HepG2 (cell line): ENCODE measurements at regions not wholly inside any gene's neighbourhood (a gene's known extent, or its start where the extent isn't known, plus 50 kb on each side); places are given as distances from the start of the nearest gene placed in this dataset.

Source experiments
- ATAC-seq: fragments of 200-7000 bp; cut with Tn5 transposase; 3 replicates; pipeline ENCODE4 v1.9.1; 2020; ENCODE audit warnings: mild to moderate bottlenecking, moderate library complexity
- BruUV-seq: library from RNA; stranded (reverse); fragments of 400-500 nt; replicated peaks from 2 replicates; lab custom pipeline; 2021; lab: Mats Ljungman, UMichigan
- CTCF ChIA-PET: fragments of 300-600 bp; formaldehyde crosslinking; extraction: SDS; loops from one replicate; lab custom pipeline; 2021; ENCODE audit warnings: low total read pairs, inconsistent platforms, low intra/inter-chr PET ratio; lab: Yijun Ruan, JAX
- POLR2A ChIA-PET: fragments of 350-600 bp; sonication (Branson Sonifier 250); formaldehyde crosslinking; loops from one replicate; lab custom pipeline; 2020; ENCODE audit warnings: antibody characterized with exemption, inconsistent platforms; lab: Yijun Ruan, JAX
- DNase-seq: peaks from one replicate; pipeline ENCODE4 v3.0.0-alpha.2; 2015; ENCODE audit warnings: low spot score
- FAIRE-seq: peaks from 3 replicates; lab custom pipeline; 2011; peaks lifted over from hg19 to GRCh38; lab: Jason Lieb, UNC
- H2AFZ ChIP-seq: one replicate; pipeline ENCODE4 v1.6.1; 2011; ENCODE audit warnings: low read length, inconsistent platforms
- H3K27ac ChIP-seq: fragments of 300-600 bp; 3 replicates; pipeline ENCODE4 v1.8.0; 2011; ENCODE audit warnings: mixed run types, mild to moderate bottlenecking, mixed read lengths, low read length, inconsistent platforms; ENCODE audit not compliant: insufficient read depth; ENCODE audit errors: extremely low read length
- H3K27me3 ChIP-seq, 2 experiments: fragments of 200-600 bp in 1 of 2; 2 replicates in 1 of 2; 3 replicates in 1 of 2; pipeline versions ENCODE4 v1.6.0 to v1.8.0; 2011; ENCODE audit warnings: low read length in 2 of 2, mild to moderate bottlenecking in 2 of 2, moderate library complexity in 2 of 2, inconsistent platforms in 1 of 2; ENCODE audit not compliant: insufficient read depth in 2 of 2, control insufficient read depth in 1 of 2
- H3K36me3 ChIP-seq, 2 experiments: fragments of 200-600 bp in 1 of 2; replicated peaks in 1 of 2; 2 replicates in 1 of 2; 3 replicates in 1 of 2; pipeline versions ENCODE4 v1.5.1 to v1.8.0; 2011; ENCODE audit warnings: low read length in 2 of 2, inconsistent platforms in 1 of 2; ENCODE audit not compliant: insufficient read depth in 2 of 2, control insufficient read depth in 1 of 2
- H3K4me1 ChIP-seq: 2 replicates; pipeline ENCODE4 v1.5.1; 2012; ENCODE audit warnings: low read length, inconsistent platforms; ENCODE audit not compliant: insufficient read depth
- H3K4me2 ChIP-seq: 2 replicates; pipeline ENCODE4 v1.6.0; 2011; ENCODE audit warnings: low read depth, low read length, inconsistent platforms
- H3K4me3 ChIP-seq, 3 experiments: fragments of 200-600 bp in 1 of 3; sonication (generic), shearing (Covaris generic) in 1 of 3; replicated peaks in 1 of 3; 2 replicates each; pipeline ENCODE4 v1.5.1; 2011 to 2016; ENCODE audit warnings: low read length in 3 of 3, inconsistent platforms in 2 of 3, low read depth in 2 of 3, mild to moderate bottlenecking in 2 of 3, control low read depth in 1 of 3, mixed read lengths in 1 of 3; ENCODE audit not compliant: insufficient read depth in 1 of 3
- H3K79me2 ChIP-seq: one replicate; pipeline ENCODE4 v1.6.1; 2011; ENCODE audit warnings: low read length, inconsistent platforms; ENCODE audit not compliant: insufficient read depth
- H3K9ac ChIP-seq: 2 replicates; pipeline ENCODE4 v1.6.0; 2011; ENCODE audit warnings: mild to moderate bottlenecking, low read depth, low read length, inconsistent platforms; ENCODE audit not compliant: insufficient read depth
- H3K9me3 ChIP-seq: 2 replicates; pipeline ENCODE4 v1.5.1; 2012; ENCODE audit warnings: mild to moderate bottlenecking, low read length
- H4K20me1 ChIP-seq: 2 replicates; pipeline ENCODE4 v1.6.0; 2011; ENCODE audit warnings: inconsistent platforms, mild to moderate bottlenecking, low read length, moderate library complexity; ENCODE audit not compliant: insufficient read depth
- AHR ChIP-seq: IDR thresholded peaks from 2 replicates; pipeline ENCODE4 v1.6.1; 2018; ENCODE audit warnings: missing genetic modification reagents, missing compliant biosample characterization
- HMGA1 ChIP-seq: sonication (generic); formaldehyde crosslinking; conservative IDR thresholded peaks from 2 replicates; pipeline ENCODE4 v1.4.0; 2020; ENCODE audit warnings: missing genetic modification reagents
- NONO ChIP-seq, 2 experiments: fragments of 450-650 bp in 1 of 2; sonication (generic) in 1 of 2; formaldehyde crosslinking in 1 of 2; IDR thresholded peaks in 1 of 2; conservative IDR thresholded peaks in 1 of 2; 2 replicates each; pipeline versions ENCODE4 v1.6.1 to v1.8.0; 2017 to 2022; ENCODE audit warnings: mild to moderate bottlenecking in 1 of 2, missing genetic modification reagents in 1 of 2, moderate library complexity in 1 of 2
- RCOR2 ChIP-seq: IDR thresholded peaks from 2 replicates; pipeline ENCODE4 v1.6.1; 2016; ENCODE audit warnings: missing biosample characterization, missing genetic modification reagents
- SYNCRIP ChIP-seq: fragments of 200-400 bp; formaldehyde crosslinking; IDR thresholded peaks from 2 replicates; pipeline ENCODE4 v1.6.1; 2018; ENCODE audit warnings: mild to moderate bottlenecking, low read depth, low read length; ENCODE audit not compliant: insufficient read depth
- ZBTB20 ChIP-seq: sonication (generic); formaldehyde crosslinking; IDR thresholded peaks from 2 replicates; pipeline ENCODE4 v1.8.1; 2023; ENCODE audit warnings: missing genetic modification reagents, low read depth, mild to moderate bottlenecking, borderline replicate concordance
- ZBTB8A ChIP-seq: sonication (generic); formaldehyde crosslinking; IDR thresholded peaks from 2 replicates; pipeline ENCODE4 v1.4.0; 2020; ENCODE audit warnings: mild to moderate bottlenecking, low read depth, missing genetic modification reagents, borderline replicate concordance
- ZNF530 ChIP-seq: sonication (generic); formaldehyde crosslinking; IDR thresholded peaks from 2 replicates; pipeline ENCODE4 v1.5.0; 2020; ENCODE audit warnings: low read depth, mild to moderate bottlenecking, missing genetic modification reagents
- ZSCAN20 ChIP-seq: sonication (generic); formaldehyde crosslinking; IDR thresholded peaks from 2 replicates; pipeline ENCODE4 v1.4.0; 2020; ENCODE audit warnings: missing genetic modification reagents, mild to moderate bottlenecking, borderline replicate concordance
- WGBS: methylation state at CpG from one replicate; pipeline ENCODE4 v1.1.6; 2017; ENCODE audit warnings: low lambda C conversion rate; 5-methylcytosine and 5-hydroxymethylcytosine counted together
- in situ Hi-C: cut with HindIII; loops from 2 replicates; pipeline ENCODE4 v1.10.0; 2017; ENCODE audit warnings: low pct_unique_long_range_greater_than_20kb; ENCODE audit not compliant: extremely low pct_ligation_motif_present
- intact Hi-C: fragments of 100-400 bp; cut with micrococcal nuclease; formaldehyde crosslinking; loops from one replicate; pipeline ENCODE4 v1.10.0; 2022; ENCODE audit not compliant: unreplicated experiment
- TF ChIP-seq, protein P1 (sequence below): sonication (generic); formaldehyde crosslinking; IDR thresholded peaks from 2 replicates; pipeline ENCODE4 v1.4.0; 2020; ENCODE audit warnings: missing genetic modification reagents
- TF ChIP-seq, protein P2 (sequence below): sonication (generic); formaldehyde crosslinking; IDR thresholded peaks from 2 replicates; pipeline ENCODE4 v1.5.0; 2020; ENCODE audit warnings: missing genetic modification reagents
- TF ChIP-seq, protein P3 (sequence below): sonication (generic); formaldehyde crosslinking; IDR thresholded peaks from 2 replicates; pipeline ENCODE4 v1.5.1; 2020; ENCODE audit warnings: missing genetic modification reagents, mild to moderate bottlenecking, borderline replicate concordance
- TF ChIP-seq, protein P4 (sequence below): sonication (generic); formaldehyde crosslinking; IDR thresholded peaks from 2 replicates; pipeline ENCODE4 v1.4.0; 2020; ENCODE audit warnings: mild to moderate bottlenecking, low read depth, missing genetic modification reagents

DNA sequence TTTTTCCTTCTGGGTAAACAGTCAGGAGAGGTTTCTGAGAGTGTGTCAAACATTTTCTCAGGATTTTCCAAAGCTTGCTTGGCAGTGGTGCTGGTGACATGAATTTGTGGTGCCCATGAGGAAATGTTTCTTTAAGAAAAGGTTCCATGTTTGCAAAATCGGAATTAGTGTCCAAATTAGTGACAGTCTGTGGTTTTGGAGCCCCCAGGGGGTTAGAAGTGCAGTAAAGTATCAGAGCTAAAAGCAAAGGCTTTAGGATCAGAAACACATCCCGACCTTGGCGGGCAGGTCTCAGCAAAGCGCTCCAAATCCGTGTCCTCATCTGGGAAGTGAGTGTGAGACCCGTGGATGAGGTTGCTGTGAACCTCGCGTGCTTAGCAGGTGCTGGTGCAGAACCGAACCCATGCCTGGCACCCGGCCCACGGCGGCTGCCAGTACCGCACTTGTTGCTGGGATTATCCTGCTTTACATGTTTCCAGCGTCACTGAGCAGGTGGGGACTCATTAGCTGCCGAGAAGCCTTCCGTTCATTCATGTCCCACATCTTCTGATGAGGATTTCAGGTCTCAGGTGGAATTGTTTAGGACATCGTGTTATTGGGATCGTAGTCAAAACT lies 70.8 kb upstream of the COL5A1 start:
- 37% methylated on average over 7 of the region's 18 CpGs for WGBS
- no peak overlapping the region for H3K27ac ChIP-seq
- no peak overlapping the region for H3K9ac ChIP-seq
- no peak overlapping the region for H3K4me3 ChIP-seq
- intact Hi-C loops (no loop called here), in situ Hi-C loops (no loop called here)
- no peak overlapping the region for H3K4me2 ChIP-seq
- no peaks in the 10 kb centered on the region for H4K20me1 ChIP-seq
- no peaks in the 10 kb centered on the region for H3K36me3 ChIP-seq
- no peak overlapping the region for H2AFZ ChIP-seq
- peaks cover 0 to 15% of the 10 kb centered on the region in 2 experiments; a peak in 2 of 5 replicates for H3K27me3 ChIP-seq
- no TSS peak for BruUV-seq
- H3K9me3 ChIP-seq = no peaks in the 10 kb centered on the region
- ChIA-PET CTCF (no interaction called here), POLR2A (no interaction called here)
- H3K4me1 ChIP-seq = no peaks in the 10 kb centered on the region
- no peaks in the 10 kb centered on the region for H3K79me2 ChIP-seq
- TF ChIP-seq ZBTB8A (CRISPR knock-in tag) (no peak), NONO (IDR thresholded peaks at IDR 0.05) (no peak), NONO (CRISPR knock-in tag; conservative IDR thresholded peaks at IDR 0.05) (no peak), RCOR2 (no peak), SYNCRIP (no peak), ZBTB20 (CRISPR knock-in tag) (no peak), ZSCAN20 (CRISPR knock-in tag) (no peak), ZNF530 (CRISPR knock-in tag) (no peak), AHR (CRISPR knock-in tag) (no peak), HMGA1 (CRISPR knock-in tag) (no peak)
- TF ChIP-seq, protein P1, sequence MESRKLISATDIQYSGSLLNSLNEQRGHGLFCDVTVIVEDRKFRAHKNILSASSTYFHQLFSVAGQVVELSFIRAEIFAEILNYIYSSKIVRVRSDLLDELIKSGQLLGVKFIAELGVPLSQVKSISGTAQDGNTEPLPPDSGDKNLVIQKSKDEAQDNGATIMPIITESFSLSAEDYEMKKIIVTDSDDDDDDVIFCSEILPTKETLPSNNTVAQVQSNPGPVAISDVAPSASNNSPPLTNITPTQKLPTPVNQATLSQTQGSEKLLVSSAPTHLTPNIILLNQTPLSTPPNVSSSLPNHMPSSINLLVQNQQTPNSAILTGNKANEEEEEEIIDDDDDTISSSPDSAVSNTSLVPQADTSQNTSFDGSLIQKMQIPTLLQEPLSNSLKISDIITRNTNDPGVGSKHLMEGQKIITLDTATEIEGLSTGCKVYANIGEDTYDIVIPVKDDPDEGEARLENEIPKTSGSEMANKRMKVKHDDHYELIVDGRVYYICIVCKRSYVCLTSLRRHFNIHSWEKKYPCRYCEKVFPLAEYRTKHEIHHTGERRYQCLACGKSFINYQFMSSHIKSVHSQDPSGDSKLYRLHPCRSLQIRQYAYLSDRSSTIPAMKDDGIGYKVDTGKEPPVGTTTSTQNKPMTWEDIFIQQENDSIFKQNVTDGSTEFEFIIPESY (CRISPR knock-in tag) = no peak
- TF ChIP-seq, protein P2, sequence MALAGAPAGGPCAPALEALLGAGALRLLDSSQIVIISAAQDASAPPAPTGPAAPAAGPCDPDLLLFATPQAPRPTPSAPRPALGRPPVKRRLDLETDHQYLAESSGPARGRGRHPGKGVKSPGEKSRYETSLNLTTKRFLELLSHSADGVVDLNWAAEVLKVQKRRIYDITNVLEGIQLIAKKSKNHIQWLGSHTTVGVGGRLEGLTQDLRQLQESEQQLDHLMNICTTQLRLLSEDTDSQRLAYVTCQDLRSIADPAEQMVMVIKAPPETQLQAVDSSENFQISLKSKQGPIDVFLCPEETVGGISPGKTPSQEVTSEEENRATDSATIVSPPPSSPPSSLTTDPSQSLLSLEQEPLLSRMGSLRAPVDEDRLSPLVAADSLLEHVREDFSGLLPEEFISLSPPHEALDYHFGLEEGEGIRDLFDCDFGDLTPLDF (CRISPR knock-in tag) = no peak
- TF ChIP-seq, protein P3, sequence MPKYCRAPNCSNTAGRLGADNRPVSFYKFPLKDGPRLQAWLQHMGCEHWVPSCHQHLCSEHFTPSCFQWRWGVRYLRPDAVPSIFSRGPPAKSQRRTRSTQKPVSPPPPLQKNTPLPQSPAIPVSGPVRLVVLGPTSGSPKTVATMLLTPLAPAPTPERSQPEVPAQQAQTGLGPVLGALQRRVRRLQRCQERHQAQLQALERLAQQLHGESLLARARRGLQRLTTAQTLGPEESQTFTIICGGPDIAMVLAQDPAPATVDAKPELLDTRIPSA (CRISPR knock-in tag) = no peak
- TF ChIP-seq, protein P4, sequence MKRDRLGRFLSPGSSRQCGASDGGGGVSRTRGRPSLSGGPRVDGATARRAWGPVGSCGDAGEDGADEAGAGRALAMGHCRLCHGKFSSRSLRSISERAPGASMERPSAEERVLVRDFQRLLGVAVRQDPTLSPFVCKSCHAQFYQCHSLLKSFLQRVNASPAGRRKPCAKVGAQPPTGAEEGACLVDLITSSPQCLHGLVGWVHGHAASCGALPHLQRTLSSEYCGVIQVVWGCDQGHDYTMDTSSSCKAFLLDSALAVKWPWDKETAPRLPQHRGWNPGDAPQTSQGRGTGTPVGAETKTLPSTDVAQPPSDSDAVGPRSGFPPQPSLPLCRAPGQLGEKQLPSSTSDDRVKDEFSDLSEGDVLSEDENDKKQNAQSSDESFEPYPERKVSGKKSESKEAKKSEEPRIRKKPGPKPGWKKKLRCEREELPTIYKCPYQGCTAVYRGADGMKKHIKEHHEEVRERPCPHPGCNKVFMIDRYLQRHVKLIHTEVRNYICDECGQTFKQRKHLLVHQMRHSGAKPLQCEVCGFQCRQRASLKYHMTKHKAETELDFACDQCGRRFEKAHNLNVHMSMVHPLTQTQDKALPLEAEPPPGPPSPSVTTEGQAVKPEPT (CRISPR knock-in tag) = no peak
- no peak for FAIRE-seq
- no peak for ATAC-seq
- no peak for DNase-seq
